AG04449 (cell line): ENCODE measurements at regions not wholly inside any gene's neighbourhood (a gene's known extent, or its start where the extent isn't known, plus 50 kb on each side); places are given as distances from the start of the nearest gene placed in this dataset.

Experiments
- CTCF ChIA-PET: fragments of 350-600 bp; formaldehyde crosslinking; extraction: SDS; loops from one replicate; lab custom pipeline; 2021; ENCODE audit warnings: antibody characterized with exemption; lab: Yijun Ruan, JAX
- POLR2A ChIA-PET: fragments of 400-600, 350-600 bp; formaldehyde crosslinking; extraction: SDS; loops from one replicate; lab custom pipeline; 2020; ENCODE audit warnings: antibody characterized with exemption, inconsistent platforms; lab: Yijun Ruan, JAX
- DNase-seq: peaks from one replicate; pipeline ENCODE4 v3.0.0-alpha.2; 2010; ENCODE audit warnings: low read depth, low spot score
- H3K4me3 ChIP-seq: 2 replicates; pipeline ENCODE4 v1.5.1; 2011; ENCODE audit warnings: low read depth, mild to moderate bottlenecking, control low read depth, low read length
- CTCF ChIP-seq: IDR thresholded peaks from one replicate; pipeline ENCODE4 v1.5.1; 2011; ENCODE audit warnings: mild to moderate bottlenecking, moderate library complexity, low read length, control low read depth, inconsistent platforms; ENCODE audit not compliant: insufficient read depth; ENCODE audit errors: missing control alignments

GRCh38 chr10:10780746-10781145 lies 236.9 kb upstream of the CELF2 start:
- no peak for DNase-seq
- ChIA-PET POLR2A (no interaction called here), CTCF (no interaction called here)
- no peak for TF ChIP-seq CTCF
- H3K4me3 ChIP-seq = no peak overlapping the region

GRCh38 chr10:10782603-10783002 lies 235.1 kb upstream of the CELF2 start:
- ChIA-PET CTCF (no interaction called here), POLR2A (interaction anchor here (0.6 kb wide), 1 partner anchor 39 kb away, joined by 3 read pairs; no protein-coding TSS in a partner anchor)
- H3K4me3 ChIP-seq = no peak overlapping the region
- TF ChIP-seq CTCF = no peak
- DNase-seq = no peak

GRCh38 chr10:10785627-10786026 lies 232.0 kb upstream of the CELF2 start:
- DNase-seq = no peak
- POLR2A ChIA-PET = no interaction called here
- CTCF ChIA-PET = no interaction called here
- no peak for TF ChIP-seq CTCF
- no peak overlapping the region for H3K4me3 ChIP-seq

- TF ChIP-seq CTCF = no peak
- no peak overlapping the region for H3K4me3 ChIP-seq
- ChIA-PET CTCF (no interaction called here), POLR2A (no interaction called here)
- DNase-seq = no peak
Measured at GRCh38 chr10:10786109-10787090, 231.3 kb upstream of the CELF2 start.

GRCh38 chr10:10787586-10787985 lies 230.1 kb upstream of the CELF2 start:
- H3K4me3 ChIP-seq = no peak overlapping the region
- no peak for DNase-seq
- CTCF ChIA-PET = interaction anchor here (1.3 kb wide), 1 partner anchor 11 kb away, joined by 4 read pairs; no protein-coding TSS in a partner anchor
- no peak for TF ChIP-seq CTCF
- POLR2A ChIA-PET = no interaction called here

GRCh38 chr10:10788761-10789160 lies 228.9 kb upstream of the CELF2 start:
- no peak for TF ChIP-seq CTCF
- CTCF ChIA-PET = no interaction called here
- no peak overlapping the region for H3K4me3 ChIP-seq
- no peak for DNase-seq
- POLR2A ChIA-PET = no interaction called here
